SIG-M5 treated with dmso at 0.1 percent for 504 hours (cell line): ENCODE measurements at regions not wholly inside any gene's neighbourhood (a gene's known extent, or its start where the extent isn't known, plus 50 kb on each side); places are given as distances from the start of the nearest gene placed in this dataset.

Experiments used
- DNase-seq: peaks from one replicate; lab custom pipeline; 2025; ENCODE audit not compliant: unreplicated experiment; lab: John Stamatoyannopoulos, UW

- DNase-seq: no peak
Observed at GRCh38 chr18:40860189-40860588, 1094.8 kb upstream of the PIK3C3 start.

GRCh38 chr18:40855661-40856060 is 1099.4 kb upstream of the PIK3C3 start:
- no peak for DNase-seq

GRCh38 chr18:40852406-40852805 is 1102.6 kb upstream of the PIK3C3 start:
- no peak for DNase-seq

GRCh38 chr18:40851014-40851429 is 1104.0 kb upstream of the PIK3C3 start:
- no peak for DNase-seq

- DNase-seq: no peak
Observed at GRCh38 chr18:40849886-40850285, 1105.1 kb upstream of the PIK3C3 start.

- DNase-seq: no peak
Observed at GRCh38 chr18:40841467-40841866, 1113.6 kb upstream of the PIK3C3 start.

GRCh38 chr18:40841063-40841462 is 1114.0 kb upstream of the PIK3C3 start:
- DNase-seq: no peak

- no peak for DNase-seq
Observed at GRCh38 chr18:40832362-40832761, 1122.7 kb upstream of the PIK3C3 start.

- no peak for DNase-seq
Observed at GRCh38 chr18:40824291-40824690, 1130.7 kb upstream of the PIK3C3 start.

GRCh38 chr18:40821596-40822243 is 1133.3 kb upstream of the PIK3C3 start:
- DNase-seq: no peak

GRCh38 chr18:40812981-40813515 is 1142.0 kb upstream of the PIK3C3 start:
- DNase-seq: no peak

GRCh38 chr18:40810372-40810771 is 1144.7 kb upstream of the PIK3C3 start:
- no peak for DNase-seq

- no peak for DNase-seq
Observed at GRCh38 chr18:40789286-40789685, 1165.7 kb upstream of the PIK3C3 start.

GRCh38 chr18:40782453-40783130 is 1172.4 kb upstream of the PIK3C3 start:
- no peak for DNase-seq

GRCh38 chr18:40769786-40770185 is 1185.2 kb upstream of the PIK3C3 start:
- no peak for DNase-seq

- no peak for DNase-seq
Observed at GRCh38 chr18:40760251-40760650, 1194.8 kb upstream of the PIK3C3 start.

- no peak for DNase-seq
Observed at GRCh38 chr18:40754477-40754876, 1200.6 kb upstream of the PIK3C3 start.

- no peak for DNase-seq
Observed at GRCh38 chr18:40752316-40752715, 1202.7 kb upstream of the PIK3C3 start.

- no peak for DNase-seq
Observed at GRCh38 chr18:40751186-40751585, 1203.8 kb upstream of the PIK3C3 start.

- DNase-seq: no peak
Observed at GRCh38 chr18:40739029-40739428, 1216.0 kb upstream of the PIK3C3 start.

GRCh38 chr18:40738321-40738880 is 1216.6 kb upstream of the PIK3C3 start:
- no peak for DNase-seq

- DNase-seq: no peak
Observed at GRCh38 chr18:40708726-40709125, 1246.3 kb upstream of the PIK3C3 start.
